HepG2 (cell line): ENCODE measurements at regions not wholly inside any gene's neighbourhood (a gene's known extent, or its start where the extent isn't known, plus 50 kb on each side); places are given as distances from the start of the nearest gene placed in this dataset.
A peak's percentile ranks its signal among the peaks of the same experiment; 100 is the strongest.

Experiments used
- DDIT3 ChIP-seq: sonication (generic); formaldehyde crosslinking; IDR thresholded peaks from 2 replicates; pipeline ENCODE4 v1.4.0; 2020; ENCODE audit warnings: mild to moderate bottlenecking, missing genetic modification reagents
- ETV5 ChIP-seq: IDR thresholded peaks from 2 replicates; pipeline ENCODE4 v1.6.1; 2018; ENCODE audit warnings: missing biosample characterization, missing genetic modification reagents, inconsistent platforms, borderline replicate concordance
- GTF2F1 ChIP-seq: fragments of 150-350 bp; IDR thresholded peaks from 2 replicates; pipeline ENCODE4 v1.6.1; 2014; ENCODE audit warnings: low read length
- HOXA7 ChIP-seq: sonication (generic); formaldehyde crosslinking; IDR thresholded peaks from 2 replicates; pipeline ENCODE4 v1.8.1; 2022; ENCODE audit warnings: mild to moderate bottlenecking, missing genetic modification reagents, moderate library complexity
- MTA3 ChIP-seq: sonication (generic); formaldehyde crosslinking; IDR thresholded peaks from 2 replicates; pipeline ENCODE4 v1.4.0; 2020; ENCODE audit warnings: missing genetic modification reagents
- PAF1 ChIP-seq: IDR thresholded peaks from 2 replicates; pipeline ENCODE4 v1.6.1; 2016; ENCODE audit warnings: missing genetic modification reagents, missing compliant biosample characterization
- PHF21A ChIP-seq: sonication (generic); formaldehyde crosslinking; IDR thresholded peaks from 2 replicates; pipeline ENCODE4 v1.5.0; 2020; ENCODE audit warnings: mild to moderate bottlenecking, missing genetic modification reagents
- POLR2A ChIP-seq, 2 experiments: IDR thresholded peaks; 2 replicates each; pipeline ENCODE4 v1.6.1; 2011; ENCODE audit warnings: low read depth in 2 of 2, low read length in 2 of 2, mild to moderate bottlenecking in 1 of 2, moderate library complexity in 1 of 2; ENCODE audit not compliant: insufficient read depth in 1 of 2
- PRPF4 ChIP-seq: fragments of 200-400 bp; formaldehyde crosslinking; IDR thresholded peaks from 2 replicates; pipeline ENCODE4 v1.6.1; 2016; ENCODE audit warnings: low read length, low read depth; ENCODE audit not compliant: poor library complexity, severe bottlenecking
- RFX1 ChIP-seq: fragments of 450-650 bp; IDR thresholded peaks from 2 replicates; pipeline ENCODE4 v1.6.1; 2017
- SOX13 ChIP-seq, 3 experiments: fragments of 450-650 bp in 1 of 3; sonication (generic) in 1 of 3; formaldehyde crosslinking in 1 of 3; IDR thresholded peaks in 2 of 3; conservative IDR thresholded peaks in 1 of 3; 2 replicates each; pipeline versions ENCODE4 v1.5.0 to v1.6.1; 2016 to 2020; ENCODE audit warnings: antibody characterized with exemption in 1 of 3, mild to moderate bottlenecking in 1 of 3, missing compliant biosample characterization in 1 of 3, missing genetic modification reagents in 1 of 3, moderate library complexity in 1 of 3
- SSRP1 ChIP-seq: IDR thresholded peaks from 2 replicates; pipeline ENCODE4 v1.6.1; 2016; ENCODE audit warnings: control low read depth
- ZBTB10 ChIP-seq: sonication (generic); formaldehyde crosslinking; IDR thresholded peaks from 2 replicates; pipeline ENCODE4 v1.4.0; 2020; ENCODE audit warnings: missing genetic modification reagents, borderline replicate concordance
- ZC3H13 ChIP-seq: sonication (generic); formaldehyde crosslinking; IDR thresholded peaks from 2 replicates; pipeline ENCODE4 v1.8.1; 2023; ENCODE audit warnings: mild to moderate bottlenecking, missing genetic modification reagents, moderate library complexity
- ZNF20 ChIP-seq: sonication (generic); formaldehyde crosslinking; IDR thresholded peaks from 2 replicates; pipeline ENCODE4 v1.4.0; 2020; ENCODE audit warnings: mild to moderate bottlenecking, moderate library complexity, missing genetic modification reagents
- ZNF281 ChIP-seq: sonication (generic); formaldehyde crosslinking; IDR thresholded peaks from 2 replicates; pipeline ENCODE4 v1.4.0; 2020; ENCODE audit warnings: missing genetic modification reagents, borderline replicate concordance
- ZNF441 ChIP-seq: sonication (generic); formaldehyde crosslinking; IDR thresholded peaks from 2 replicates; pipeline ENCODE4 v1.7.0; 2021; ENCODE audit warnings: missing genetic modification reagents, borderline replicate concordance
- ZNF510 ChIP-seq: sonication (generic); formaldehyde crosslinking; IDR thresholded peaks from 2 replicates; pipeline ENCODE4 v1.4.0; 2020; ENCODE audit warnings: low read depth, mild to moderate bottlenecking, missing genetic modification reagents
- ZNF546 ChIP-seq: sonication (generic); formaldehyde crosslinking; conservative IDR thresholded peaks from 2 replicates; pipeline ENCODE4 v1.8.1; 2023; ENCODE audit warnings: mild to moderate bottlenecking, missing genetic modification reagents
- ZNF710 ChIP-seq: sonication (generic); formaldehyde crosslinking; IDR thresholded peaks from 2 replicates; pipeline ENCODE4 v1.5.0; 2020; ENCODE audit warnings: mild to moderate bottlenecking, missing genetic modification reagents, borderline replicate concordance

GRCh38 chr7:66493235-66494205 lies 135.2 kb upstream of the KCTD7 start (continued):
- TF ChIP-seq ZNF281 (CRISPR knock-in tag) (peak; percentile 30; the same call in 1 of the 2 replicates), ZNF20 (CRISPR knock-in tag) (no peak), ETV5 (CRISPR knock-in tag) (peak; percentile 90), ZNF546 (CRISPR knock-in tag) (peak; percentile 92), GTF2F1 (no peak), MTA3 (no peak), ZNF510 (peak; percentile 90; the same call in 1 of the 2 replicates), ZBTB10 (CRISPR knock-in tag) (peak; percentile 78), DDIT3 (CRISPR knock-in tag) (no peak), PHF21A (CRISPR knock-in tag) (peak; percentile 75; the same call in 1 of the 2 replicates), SOX13 (IDR thresholded peaks at IDR 0.05) (no peak), SOX13 (CRISPR knock-in tag; conservative IDR thresholded peaks at IDR 0.05 in 1 of 2, IDR thresholded peaks at IDR 0.05 in 1 of 2) (peak in 1 of 2 experiments; percentile 31; a peak in 1 of 4 replicates), ZC3H13 (CRISPR knock-in tag) (no peak; the same call in none of the 2 replicates), SSRP1 (CRISPR knock-in tag) (no peak; the same call in 1 of the 2 replicates), PAF1 (CRISPR knock-in tag) (no peak), RFX1 (no peak), ZNF710 (CRISPR knock-in tag) (0 out of 2 replicates have a peak, but pooled peaks have one; percentile 29), ZNF441 (CRISPR knock-in tag) (peak; percentile 81; the same call in 1 of the 2 replicates), PRPF4 (no peak), HOXA7 (CRISPR knock-in tag) (peak; percentile 64; the same call in 1 of the 2 replicates), POLR2A (IDR thresholded peaks at IDR 0.05; ENCODE audit: insufficient read depth in 1 of 2, low read depth in 2 of 2, low read length in 2 of 2) (peak; percentile 92 to 96)
